HG03354 (cell line): ENCODE measurements at regions not wholly inside any gene's neighbourhood (a gene's known extent, or its start where the extent isn't known, plus 50 kb on each side); places are given as distances from the start of the nearest gene placed in this dataset.

Experiments used
- ATAC-seq: cut with Tn5 transposase; IDR thresholded peaks from one replicate; pipeline ENCODE4 v1.9.1; 2021; ENCODE audit warnings: mild to moderate bottlenecking; ENCODE audit not compliant: unreplicated experiment, poor library complexity, severe bottlenecking

DNA sequence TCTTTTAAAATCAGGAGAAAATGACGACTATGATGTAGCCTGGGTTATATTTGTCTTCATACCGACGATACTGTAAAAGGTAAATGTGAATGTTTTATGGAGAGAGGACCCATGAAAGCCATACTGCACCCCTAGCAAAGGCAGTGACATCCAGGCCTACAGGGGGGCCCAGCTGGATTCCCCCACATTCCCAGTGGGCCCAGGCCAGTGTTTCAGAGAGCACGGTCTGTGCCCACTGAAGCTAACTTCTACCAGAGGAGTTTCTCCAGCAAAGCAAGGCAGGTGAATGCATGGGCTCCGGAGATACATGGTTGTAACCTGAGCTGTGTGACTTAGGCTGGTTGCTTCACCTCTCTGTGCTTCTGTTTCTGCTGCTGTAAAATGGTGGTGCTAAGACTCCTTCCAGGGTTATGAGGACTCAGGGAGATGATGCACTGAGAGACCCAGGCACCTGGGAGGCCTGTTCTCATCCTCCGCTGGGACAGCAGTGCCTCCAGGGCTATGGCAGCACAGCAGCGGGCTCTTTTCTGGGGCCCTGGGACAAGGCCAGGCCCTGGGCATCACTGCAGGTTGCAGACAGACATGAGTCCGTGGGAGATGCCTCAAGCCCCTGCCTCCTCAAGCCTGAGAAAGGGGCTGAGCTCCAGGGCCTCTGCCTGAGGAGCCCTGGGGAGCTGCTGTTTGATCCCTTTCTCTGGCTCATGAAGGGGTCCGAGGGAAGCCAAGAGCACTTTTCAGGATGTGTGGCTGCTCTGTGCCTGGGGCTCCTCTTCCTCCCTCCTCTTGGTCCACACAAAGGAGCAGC is 73.7 kb downstream of the SERPINA3 start:
- no peak for ATAC-seq

DNA sequence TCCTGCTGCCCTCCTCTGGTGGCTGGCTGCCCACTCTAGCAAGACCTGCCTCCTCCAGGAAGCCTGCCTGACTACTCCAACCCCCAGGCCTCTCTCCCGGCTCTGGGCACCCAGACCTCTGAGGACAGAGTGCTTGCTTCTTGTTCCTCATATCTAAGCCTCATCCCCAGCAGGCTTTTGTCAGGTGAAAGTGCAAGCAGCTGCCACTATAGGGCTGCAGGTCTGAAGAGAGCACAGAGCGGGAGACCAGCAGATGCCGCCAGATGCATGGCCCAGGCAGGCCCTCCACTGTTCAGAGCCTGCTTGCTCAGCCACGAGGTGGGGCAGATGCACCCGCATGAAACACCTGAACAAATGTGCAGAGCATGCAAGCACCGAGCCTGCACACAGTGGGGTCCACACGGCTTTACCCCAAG is 73.0 kb downstream of the SERPINA3 start:
- ATAC-seq, result no peak

DNA sequence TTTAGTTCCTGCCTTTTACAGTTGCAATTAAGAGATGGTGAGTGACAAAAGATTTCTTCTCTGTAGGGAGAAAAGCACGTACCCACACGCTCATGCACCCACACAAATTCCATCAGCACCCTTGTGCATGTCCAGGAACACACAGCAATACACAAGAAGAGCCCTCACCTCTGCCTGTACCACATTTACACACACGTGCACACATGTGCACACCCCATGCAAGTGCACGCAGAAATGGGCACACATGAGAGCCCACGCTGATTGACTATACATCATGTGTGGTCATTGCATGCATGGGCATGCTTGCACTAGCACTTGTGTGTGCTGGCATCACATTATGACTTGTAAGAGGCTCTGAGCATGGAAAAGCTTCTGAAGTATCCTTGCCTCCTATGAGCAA is 70.5 kb downstream of the SERPINA3 start:
- no peak for ATAC-seq

DNA sequence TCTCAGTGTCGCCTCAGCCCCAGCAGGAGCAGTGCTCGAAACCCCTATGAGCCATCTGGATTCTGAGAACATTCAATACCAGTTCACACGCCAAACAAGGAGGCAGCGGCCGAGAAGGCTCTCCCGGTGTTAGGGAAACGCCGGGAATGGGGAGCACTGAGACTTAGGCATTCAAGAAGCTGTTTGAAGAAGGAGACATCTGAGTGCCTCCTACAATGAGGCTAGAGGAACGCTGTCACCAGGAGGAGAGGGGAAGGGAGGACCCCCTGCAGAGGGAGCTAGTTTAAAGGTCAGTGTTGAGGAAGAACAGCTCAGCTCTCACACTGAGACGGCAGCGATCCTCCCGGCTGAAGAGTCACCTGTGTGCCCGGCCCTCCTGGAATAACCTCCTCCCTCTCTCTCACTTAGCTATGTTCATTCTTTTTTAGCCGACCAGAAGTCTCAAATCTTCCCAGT is 69.9 kb downstream of the SERPINA3 start:
- ATAC-seq, result no peak

DNA sequence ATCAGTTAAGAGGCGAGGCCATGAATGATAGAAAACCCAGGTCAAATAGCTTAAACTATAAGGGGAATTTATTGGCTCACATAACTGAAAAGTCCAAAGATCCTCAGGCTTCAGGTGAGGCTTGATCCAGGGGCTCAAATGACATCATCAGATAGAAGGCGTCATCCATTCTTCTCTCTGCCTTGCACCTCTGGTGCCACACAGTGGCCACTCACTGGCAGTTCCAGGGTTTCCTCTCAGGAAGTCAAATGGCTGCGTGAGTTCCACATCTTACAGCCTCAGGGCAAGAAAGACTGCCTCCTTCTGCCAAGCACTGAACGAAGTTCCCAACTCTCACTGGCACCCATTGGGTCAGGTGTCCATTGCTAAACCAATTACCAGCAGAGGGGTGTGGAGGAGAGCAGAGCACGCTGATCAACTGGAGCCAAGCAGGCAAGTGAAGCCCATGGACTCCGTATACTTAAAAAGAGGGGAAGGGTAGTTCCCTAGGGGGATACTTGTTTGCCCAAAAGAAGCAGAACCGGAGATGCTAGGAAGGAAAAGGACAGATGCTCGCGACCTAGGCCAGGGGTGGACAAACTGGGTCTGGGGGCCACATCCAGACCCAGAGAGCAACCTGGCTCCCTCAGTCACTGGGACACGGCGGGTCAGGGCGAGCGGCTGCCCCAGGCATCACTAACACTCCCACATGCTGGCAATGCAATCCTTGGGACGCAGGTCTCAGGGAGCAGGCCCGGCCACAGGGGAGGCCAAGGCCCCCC is 69.3 kb downstream of the SERPINA3 start:
- no peak for ATAC-seq

DNA sequence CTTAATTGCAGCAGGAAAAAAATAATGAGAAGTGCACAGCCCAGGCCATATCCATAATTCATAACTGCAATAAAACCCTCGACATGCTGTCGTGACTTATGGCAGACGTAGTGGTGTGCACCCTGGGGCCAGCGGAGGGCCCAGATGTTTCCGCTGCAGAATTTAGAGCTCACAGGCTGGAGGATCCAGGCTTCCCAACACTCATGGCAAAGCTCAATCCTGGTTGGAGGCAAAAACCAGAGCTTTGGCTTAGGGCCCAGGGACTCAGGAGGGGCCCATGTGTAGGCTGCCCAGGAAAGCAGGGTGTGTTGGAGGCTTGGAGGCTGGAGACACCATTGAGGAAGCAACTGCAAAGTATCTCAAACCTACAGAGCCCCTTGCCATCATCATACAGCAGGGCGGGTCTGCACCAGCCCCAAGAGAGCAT is 68.7 kb downstream of the SERPINA3 start:
- ATAC-seq, result no peak

DNA sequence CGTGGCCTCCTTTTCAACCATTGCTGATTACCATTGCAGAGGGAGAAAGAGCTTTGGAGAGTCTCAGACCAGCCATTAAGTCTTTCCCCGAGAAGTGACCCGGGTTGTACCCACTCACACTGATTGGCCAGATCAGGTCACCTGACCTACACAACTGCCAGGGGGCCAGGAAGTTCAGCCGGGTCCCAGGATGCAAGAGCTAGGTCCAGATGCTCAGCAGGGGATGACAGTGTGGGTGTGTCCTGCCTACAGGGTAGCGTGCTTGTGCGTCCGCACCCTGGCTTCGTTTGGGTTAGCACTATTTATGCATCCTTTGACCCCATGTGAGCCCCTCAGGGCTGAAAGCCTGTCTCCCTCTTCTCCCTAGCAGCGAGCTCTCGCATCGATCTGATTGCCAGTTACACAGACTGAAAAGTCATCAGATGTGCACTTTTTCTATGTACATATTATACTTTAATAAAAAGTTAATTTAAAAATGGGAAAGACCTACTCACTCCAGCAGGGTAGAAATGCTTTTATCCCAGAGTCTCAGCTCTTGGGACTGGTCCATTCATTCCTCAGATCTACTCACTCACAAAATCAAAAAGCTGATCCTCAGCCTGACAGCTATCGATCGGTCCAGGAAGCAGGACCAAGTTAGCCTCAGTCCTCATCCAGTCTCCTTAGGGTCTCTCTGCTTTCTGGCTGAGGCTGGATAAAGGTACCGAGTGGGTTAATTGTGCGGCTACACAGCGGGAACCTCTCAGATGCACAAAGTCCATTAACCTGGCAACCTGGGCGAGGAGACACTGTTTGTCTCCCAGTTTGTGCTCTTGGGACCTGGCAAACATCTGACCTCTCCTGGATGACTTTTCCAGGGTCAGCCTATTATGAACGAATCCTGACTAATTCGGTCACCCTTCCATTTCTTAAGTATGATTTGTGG is 68.0 kb downstream of the SERPINA3 start:
- no peak for ATAC-seq

DNA sequence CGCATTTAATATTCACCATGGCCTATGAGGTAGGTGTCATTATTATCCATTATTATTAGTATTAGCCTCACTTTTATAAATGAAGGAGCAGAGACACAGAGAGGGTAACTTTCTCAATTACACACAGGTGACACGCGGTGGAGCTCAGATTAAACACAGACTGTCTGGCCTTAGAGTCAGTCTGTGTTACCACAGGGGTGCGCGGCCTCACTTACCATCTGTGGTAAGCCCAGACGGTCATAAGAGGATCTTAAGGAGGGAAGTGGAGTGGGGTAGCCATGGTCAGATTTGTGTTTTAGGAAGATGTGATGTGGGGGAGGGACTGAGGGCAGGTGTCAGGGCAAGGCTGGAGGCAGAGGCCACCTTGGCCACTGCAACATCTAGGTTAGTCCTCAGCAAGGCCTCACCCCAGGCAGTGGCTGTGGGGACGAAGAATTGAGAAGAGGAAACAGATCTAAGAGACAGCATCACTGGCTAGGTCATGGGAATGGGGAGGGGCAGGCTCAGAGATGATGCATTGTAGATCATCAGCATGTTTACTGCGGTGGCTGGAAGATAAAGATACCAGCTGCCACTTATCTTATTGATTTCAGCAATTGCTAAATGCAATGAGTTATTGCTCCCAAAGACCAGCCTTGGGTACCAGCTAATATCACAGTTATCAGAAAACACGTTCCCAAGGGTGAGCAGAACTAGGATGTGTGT is 67.1 kb downstream of the SERPINA3 start:
- ATAC-seq, result no peak

DNA sequence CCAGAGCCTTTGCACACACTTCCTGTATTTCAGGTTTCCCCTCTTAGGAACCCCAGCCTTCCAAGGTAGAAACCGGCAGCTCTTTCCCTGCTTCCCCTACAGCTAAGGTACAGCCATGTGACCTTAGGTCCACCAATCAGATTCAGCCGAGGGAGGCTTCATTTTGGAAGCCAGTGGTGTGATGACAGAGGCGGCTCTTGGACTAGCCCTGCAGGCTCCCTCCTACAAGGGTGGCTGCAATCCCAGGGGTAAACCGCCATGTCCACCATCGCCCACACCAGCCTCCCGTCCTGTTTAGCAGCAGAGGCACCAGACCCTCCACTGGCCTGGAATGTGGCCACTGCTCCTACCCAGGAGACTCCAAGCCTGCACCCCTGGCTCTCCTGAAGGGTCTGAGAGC is 65.6 kb downstream of the SERPINA3 start:
- no peak for ATAC-seq

DNA sequence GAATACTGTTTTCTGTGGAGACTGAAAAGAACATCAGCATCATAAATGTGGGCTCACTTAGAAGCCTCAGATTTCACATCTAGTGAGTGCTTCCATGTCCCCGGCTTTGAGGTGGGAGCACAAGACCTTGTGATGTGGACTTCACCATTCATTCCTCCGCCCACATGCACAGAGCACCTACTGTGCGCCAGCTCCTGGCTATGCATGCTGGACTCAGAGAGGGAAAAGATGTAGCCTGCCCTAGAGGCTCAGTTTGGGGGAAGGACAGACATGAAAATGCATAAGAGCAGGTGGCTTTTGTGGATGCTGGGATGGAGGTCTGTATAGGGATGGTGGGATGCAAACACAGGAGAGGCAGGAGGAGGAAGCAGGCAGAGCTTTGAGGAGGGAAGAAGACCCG is 65.0 kb downstream of the SERPINA3 start:
- no peak for ATAC-seq

DNA sequence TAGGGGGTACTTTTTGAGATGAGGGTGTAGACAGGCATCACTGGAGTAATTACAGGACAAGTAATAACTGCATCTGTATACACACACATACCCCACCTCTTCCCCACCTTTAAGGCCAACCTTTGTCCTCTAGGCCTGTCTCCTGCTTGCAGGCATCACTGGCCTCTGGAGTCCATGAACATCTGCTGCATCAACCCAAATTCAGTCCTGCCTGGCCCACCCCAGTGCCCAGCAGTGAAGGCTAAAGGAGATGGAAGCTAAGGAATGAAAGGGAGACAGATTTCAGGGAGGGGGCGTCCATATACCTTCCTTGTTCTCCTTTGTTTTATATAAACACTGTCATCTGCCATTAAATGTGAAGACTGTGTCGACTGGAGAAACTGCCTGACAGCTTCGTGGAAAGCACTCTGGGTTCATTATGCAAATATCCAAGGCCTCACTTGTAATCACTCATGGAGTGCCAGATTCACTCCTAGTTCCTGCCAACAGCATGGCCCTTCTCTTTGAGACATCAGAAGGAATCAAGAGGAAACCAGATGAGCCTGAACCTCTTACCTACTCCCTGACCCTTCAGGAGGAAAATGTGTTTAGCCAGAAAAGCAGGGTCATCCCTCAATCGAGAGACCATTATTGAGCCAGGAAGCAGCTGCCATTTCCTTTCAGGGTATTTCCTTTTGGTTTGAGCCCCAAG is 64.4 kb downstream of the SERPINA3 start:
- ATAC-seq, result no peak

DNA sequence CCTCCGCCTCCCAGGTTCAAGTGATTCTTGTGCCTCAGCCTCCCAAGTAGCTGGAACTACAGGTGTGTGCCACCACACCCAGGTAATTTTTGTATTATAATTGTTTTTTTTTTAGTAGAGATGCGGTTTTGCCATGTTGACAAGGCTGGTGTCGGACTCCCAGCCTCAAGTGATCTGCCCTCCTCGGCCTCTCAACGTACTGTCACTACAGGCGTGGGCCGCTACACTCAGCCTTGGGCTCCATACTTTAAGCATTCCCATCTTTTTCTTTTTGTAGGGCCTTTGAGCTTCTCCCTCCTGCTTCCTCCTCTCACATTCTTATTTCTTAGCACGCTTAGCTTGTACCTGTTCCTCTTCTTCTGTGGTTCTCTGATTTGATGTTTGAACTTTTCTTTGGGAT is 62.8 kb downstream of the SERPINA3 start:
- no peak for ATAC-seq

DNA sequence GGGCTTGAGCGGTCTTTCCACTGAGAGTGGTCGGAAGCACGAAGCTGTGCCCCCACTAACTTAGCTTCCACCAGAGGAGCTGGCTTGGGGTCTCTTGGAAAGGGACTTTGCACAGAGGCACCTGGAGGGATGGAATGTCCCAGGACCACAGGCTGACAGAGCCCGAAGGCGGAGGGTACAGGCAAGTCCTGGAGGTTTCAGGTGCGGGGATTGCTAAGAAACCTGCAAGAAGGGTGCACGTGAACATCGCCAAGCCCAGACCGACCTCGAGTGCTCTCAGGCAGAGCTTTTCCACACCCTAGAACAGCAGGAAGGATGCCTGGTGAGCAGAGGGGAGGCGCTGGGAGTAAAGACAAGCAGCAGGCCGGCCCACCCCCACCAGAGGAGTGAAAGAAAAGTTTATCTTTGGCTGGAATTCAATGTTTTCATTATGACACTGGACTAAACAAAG is 61.6 kb downstream of the SERPINA3 start:
- no peak for ATAC-seq
